ENCODE measurements at regions not wholly inside any gene's neighbourhood (a gene's known extent, or its start where the extent isn't known, plus 50 kb on each side); places are given as distances from the start of the nearest gene placed in this dataset.

DNA sequence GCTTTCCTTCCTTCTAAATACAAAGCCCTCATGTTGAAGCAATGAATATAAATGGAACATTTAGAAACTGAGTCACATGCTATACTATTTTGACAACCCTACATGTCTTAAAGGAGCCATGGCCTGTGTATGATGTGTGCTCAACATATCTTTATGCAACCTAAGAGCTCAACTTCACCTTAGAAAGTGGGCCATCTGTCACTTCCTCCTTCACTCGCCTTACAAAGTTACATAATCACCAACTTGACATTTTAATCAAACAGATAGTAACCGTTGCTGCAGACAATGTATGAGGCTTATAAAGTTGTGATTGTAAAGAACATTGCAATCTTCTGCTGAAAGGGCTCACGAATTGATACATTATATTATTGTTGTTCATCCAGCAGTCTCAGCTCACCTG is 163.6 kb downstream of the SERPINI1 start:
- FAIRE-seq (no peak), ATAC-seq (no peak), DNase-seq (ENCODE audit: low read depth in 1 of 2, low spot score in 1 of 2) (no peak)
- no peak overlapping the region for H3K4me2 ChIP-seq
- TF ChIP-seq ZFP36 (IDR thresholded peaks at IDR 0.05; ENCODE audit: borderline replicate concordance, partially characterized antibody) (no peak), NFE2L2 (conservative IDR thresholded peaks at IDR 0.05; ENCODE audit: low read length) (no peak), POLR2A (IDR thresholded peaks at IDR 0.05; ENCODE audit: low read length) (no peak), ZNF302 (CRISPR knock-in tag; IDR thresholded peaks at IDR 0.05) (no peak), RCOR1 (IDR thresholded peaks at IDR 0.05; ENCODE audit: low read depth, low read length) (no peak), EHF (CRISPR knock-in tag; IDR thresholded peaks at IDR 0.05) (no peak), EHMT2 (IDR thresholded peaks at IDR 0.05; ENCODE audit: low read depth) (no peak), MYC (IDR thresholded peaks at IDR 0.05; ENCODE audit: borderline replicate concordance, low read length) (no peak), JUN (IDR thresholded peaks at IDR 0.05) (no peak)
- ChIA-PET POLR2A (no interaction called here), CTCF (no interaction called here)
- 20% methylated on average over 3 of the region's 3 CpGs for WGBS (ENCODE audit: missing lambda C conversion rate)
- no peaks in the 10 kb centered on the region for H3K9me3 ChIP-seq
- H3K4me1 ChIP-seq: no peaks in the 10 kb centered on the region
- H3K4me3 ChIP-seq: no peak overlapping the region
- no peak overlapping the region for H3K27ac ChIP-seq

DNA sequence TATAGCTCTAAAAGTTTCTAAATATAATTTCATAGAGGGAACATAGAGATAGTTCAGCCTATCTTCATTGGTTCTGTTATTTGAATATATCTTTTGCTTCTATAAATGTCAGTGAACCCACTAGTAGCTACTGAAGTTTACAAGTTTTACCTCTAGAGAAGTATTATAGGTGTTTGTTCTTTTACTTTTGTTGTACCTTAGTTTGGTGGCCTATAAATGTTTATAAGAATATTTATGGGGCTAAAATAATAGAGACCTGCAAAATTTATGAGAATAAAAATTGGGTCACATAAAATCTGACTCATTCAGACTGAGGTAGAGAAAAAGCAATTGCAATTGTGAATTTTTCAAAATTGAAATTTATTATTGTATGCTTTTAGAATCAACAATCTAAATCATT is 162.6 kb downstream of the SERPINI1 start:
- FAIRE-seq: no peak
- POLR2A ChIA-PET: no interaction called here
- no peak overlapping the region for H3K4me2 ChIP-seq
- ATAC-seq: no peak
- no peaks in the 10 kb centered on the region for H3K9me3 ChIP-seq
- H3K4me3 ChIP-seq: no peak overlapping the region
- H3K27ac ChIP-seq: no peak overlapping the region
- no peak for TF ChIP-seq GATA3 (IDR thresholded peaks at IDR 0.05; ENCODE audit: borderline replicate concordance)
- no peak for TF ChIP-seq RFX5 (IDR thresholded peaks at IDR 0.05)
- no peak for TF ChIP-seq ZC3H11A (IDR thresholded peaks at IDR 0.05)
- no peak for TF ChIP-seq HEYL (CRISPR knock-in tag; IDR thresholded peaks at IDR 0.05)
- no peak for TF ChIP-seq CEBPB (IDR thresholded peaks at IDR 0.05)
- no peak for TF ChIP-seq ESRRA (IDR thresholded peaks at IDR 0.05; ENCODE audit: borderline replicate concordance, low read length)
- no peak for TF ChIP-seq KDM1A (IDR thresholded peaks at IDR 0.05; ENCODE audit: low read depth)
- no peak for TF ChIP-seq BHLHE40 (IDR thresholded peaks at IDR 0.05; ENCODE audit: low read depth, low read length)
- no peak for TF ChIP-seq SMC3 (IDR thresholded peaks at IDR 0.05)
- TF ChIP-seq CHD4 (IDR thresholded peaks at IDR 0.05; ENCODE audit: borderline replicate concordance): no peak
- no peak for TF ChIP-seq TP53 (CRISPR knock-in tag; IDR thresholded peaks at IDR 0.05)
- TF ChIP-seq PHF8 (IDR thresholded peaks at IDR 0.05; ENCODE audit: borderline replicate concordance, low read depth): no peak
- TF ChIP-seq JUNB (IDR thresholded peaks at IDR 0.05): no peak
- TF ChIP-seq, protein P1, sequence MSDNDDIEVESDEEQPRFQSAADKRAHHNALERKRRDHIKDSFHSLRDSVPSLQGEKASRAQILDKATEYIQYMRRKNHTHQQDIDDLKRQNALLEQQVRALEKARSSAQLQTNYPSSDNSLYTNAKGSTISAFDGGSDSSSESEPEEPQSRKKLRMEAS (IDR thresholded peaks at IDR 0.05): no peak
- TF ChIP-seq, protein P2, sequence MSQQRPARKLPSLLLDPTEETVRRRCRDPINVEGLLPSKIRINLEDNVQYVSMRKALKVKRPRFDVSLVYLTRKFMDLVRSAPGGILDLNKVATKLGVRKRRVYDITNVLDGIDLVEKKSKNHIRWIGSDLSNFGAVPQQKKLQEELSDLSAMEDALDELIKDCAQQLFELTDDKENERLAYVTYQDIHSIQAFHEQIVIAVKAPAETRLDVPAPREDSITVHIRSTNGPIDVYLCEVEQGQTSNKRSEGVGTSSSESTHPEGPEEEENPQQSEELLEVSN (IDR thresholded peaks at IDR 0.05; ENCODE audit: borderline replicate concordance, low read depth): no peak
- no peak for TF ChIP-seq CBX2 (IDR thresholded peaks at IDR 0.05; ENCODE audit: borderline replicate concordance, low read depth)
- TF ChIP-seq, protein P3, sequence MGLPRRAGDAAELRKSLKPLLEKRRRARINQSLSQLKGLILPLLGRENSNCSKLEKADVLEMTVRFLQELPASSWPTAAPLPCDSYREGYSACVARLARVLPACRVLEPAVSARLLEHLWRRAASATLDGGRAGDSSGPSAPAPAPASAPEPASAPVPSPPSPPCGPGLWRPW (IDR thresholded peaks at IDR 0.05): no peak
- no peak for TF ChIP-seq CHD2 (IDR thresholded peaks at IDR 0.05; ENCODE audit: low read length, partially characterized antibody)
- no peak for TF ChIP-seq HOXB13 (CRISPR knock-in tag; IDR thresholded peaks at IDR 0.05; ENCODE audit: low read depth)
- no peak for DNase-seq (ENCODE audit: low read depth in 1 of 2, low spot score in 1 of 2)
- CTCF ChIA-PET: no interaction called here
- no peaks in the 10 kb centered on the region for H3K4me1 ChIP-seq

DNA sequence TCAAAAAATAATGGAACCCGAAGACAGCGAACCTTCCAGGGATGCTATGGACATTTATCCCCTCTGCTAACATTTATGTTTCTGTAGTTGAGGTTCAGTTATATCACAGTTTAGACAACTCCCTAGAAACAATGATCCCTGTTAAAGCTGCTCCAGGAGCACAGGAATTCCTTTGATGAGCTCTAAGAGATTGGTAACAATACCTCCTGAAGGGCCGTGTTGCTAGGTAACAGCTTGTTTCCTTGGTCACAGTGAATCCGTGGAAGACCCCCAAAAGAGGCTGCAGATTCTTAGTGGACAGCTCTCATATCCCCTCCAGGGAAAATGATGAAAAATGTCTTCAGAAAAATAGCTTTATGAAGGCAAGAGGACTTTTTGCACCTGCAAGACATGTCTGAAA is 160.2 kb downstream of the SERPINI1 start:
- H3K9me3 ChIP-seq: no peaks in the 10 kb centered on the region
- ChIA-PET POLR2A (no interaction called here), CTCF (no interaction called here)
- H3K27ac ChIP-seq: no peak overlapping the region
- no peak for DNase-seq (ENCODE audit: low read depth in 1 of 2, low spot score in 1 of 2)
- no peak for FAIRE-seq
- H3K4me1 ChIP-seq: no peaks in the 10 kb centered on the region
- no peak overlapping the region for H3K4me2 ChIP-seq
- ATAC-seq: no peak
- H3K4me3 ChIP-seq: no peak overlapping the region
- 65% methylated on average over 4 of the region's 4 CpGs for WGBS (ENCODE audit: missing lambda C conversion rate)
- TF ChIP-seq RFX5 (IDR thresholded peaks at IDR 0.05) (no peak), JUNB (IDR thresholded peaks at IDR 0.05) (no peak), ZFP36 (IDR thresholded peaks at IDR 0.05; ENCODE audit: borderline replicate concordance, partially characterized antibody) (no peak), RCOR1 (IDR thresholded peaks at IDR 0.05; ENCODE audit: low read depth, low read length) (no peak), NR3C1 (IDR thresholded peaks at IDR 0.05) (no peak), EP300 (IDR thresholded peaks at IDR 0.05) (no peak), CHD4 (IDR thresholded peaks at IDR 0.05; ENCODE audit: borderline replicate concordance) (no peak), SMC3 (IDR thresholded peaks at IDR 0.05) (no peak), MAZ (IDR thresholded peaks at IDR 0.05; ENCODE audit: borderline replicate concordance, low read depth, low read length) (no peak)
- TF ChIP-seq, protein P4, sequence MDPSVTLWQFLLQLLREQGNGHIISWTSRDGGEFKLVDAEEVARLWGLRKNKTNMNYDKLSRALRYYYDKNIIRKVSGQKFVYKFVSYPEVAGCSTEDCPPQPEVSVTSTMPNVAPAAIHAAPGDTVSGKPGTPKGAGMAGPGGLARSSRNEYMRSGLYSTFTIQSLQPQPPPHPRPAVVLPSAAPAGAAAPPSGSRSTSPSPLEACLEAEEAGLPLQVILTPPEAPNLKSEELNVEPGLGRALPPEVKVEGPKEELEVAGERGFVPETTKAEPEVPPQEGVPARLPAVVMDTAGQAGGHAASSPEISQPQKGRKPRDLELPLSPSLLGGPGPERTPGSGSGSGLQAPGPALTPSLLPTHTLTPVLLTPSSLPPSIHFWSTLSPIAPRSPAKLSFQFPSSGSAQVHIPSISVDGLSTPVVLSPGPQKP (IDR thresholded peaks at IDR 0.05; ENCODE audit: low read depth, low read length): no peak
- TF ChIP-seq, protein P2 (IDR thresholded peaks at IDR 0.05; ENCODE audit: borderline replicate concordance, low read depth): no peak
